ENCODE measurements at regions not wholly inside any gene's neighbourhood (a gene's known extent, or its start where the extent isn't known, plus 50 kb on each side); places are given as distances from the start of the nearest gene placed in this dataset.

- TF ChIP-seq, protein P1, sequence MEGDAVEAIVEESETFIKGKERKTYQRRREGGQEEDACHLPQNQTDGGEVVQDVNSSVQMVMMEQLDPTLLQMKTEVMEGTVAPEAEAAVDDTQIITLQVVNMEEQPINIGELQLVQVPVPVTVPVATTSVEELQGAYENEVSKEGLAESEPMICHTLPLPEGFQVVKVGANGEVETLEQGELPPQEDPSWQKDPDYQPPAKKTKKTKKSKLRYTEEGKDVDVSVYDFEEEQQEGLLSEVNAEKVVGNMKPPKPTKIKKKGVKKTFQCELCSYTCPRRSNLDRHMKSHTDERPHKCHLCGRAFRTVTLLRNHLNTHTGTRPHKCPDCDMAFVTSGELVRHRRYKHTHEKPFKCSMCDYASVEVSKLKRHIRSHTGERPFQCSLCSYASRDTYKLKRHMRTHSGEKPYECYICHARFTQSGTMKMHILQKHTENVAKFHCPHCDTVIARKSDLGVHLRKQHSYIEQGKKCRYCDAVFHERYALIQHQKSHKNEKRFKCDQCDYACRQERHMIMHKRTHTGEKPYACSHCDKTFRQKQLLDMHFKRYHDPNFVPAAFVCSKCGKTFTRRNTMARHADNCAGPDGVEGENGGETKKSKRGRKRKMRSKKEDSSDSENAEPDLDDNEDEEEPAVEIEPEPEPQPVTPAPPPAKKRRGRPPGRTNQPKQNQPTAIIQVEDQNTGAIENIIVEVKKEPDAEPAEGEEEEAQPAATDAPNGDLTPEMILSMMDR (IDR thresholded peaks at IDR 0.05), result no peak
- TF ChIP-seq POLR2A (IDR thresholded peaks at IDR 0.05) (no peak), POLR2AphosphoS5 (IDR thresholded peaks at IDR 0.05; ENCODE audit: insufficient read depth in 1 of 2, low read depth in 1 of 2) (no peak)
Observed at GRCh38 chr1:50329332-50329932, 93.8 kb downstream of the DMRTA2 start.

Measured in vagina (tissue), 2 donors.